Endothelial cell of hepatic sinusoid (primary cell): ENCODE measurements at regions not wholly inside any gene's neighbourhood (a gene's known extent, or its start where the extent isn't known, plus 50 kb on each side); places are given as distances from the start of the nearest gene placed in this dataset.

Experiments used
- in situ Hi-C: cut with HindIII; loops from 2 replicates; pipeline ENCODE4 v1.10.0; 2017; ENCODE audit warnings: low sequenced_read_pairs

- in situ Hi-C loops: no loop called here
Measured at GRCh38 chr2:204104811-204105210, 168.2 kb downstream of the ICOS start.

GRCh38 chr2:204108330-204108751, 171.8 kb downstream of the ICOS start:
- in situ Hi-C loops: no loop called here

GRCh38 chr2:204108781-204109295, 172.3 kb downstream of the ICOS start:
- in situ Hi-C loops: no loop called here

GRCh38 chr2:204109681-204110080, 173.1 kb downstream of the ICOS start:
- in situ Hi-C loops: no loop called here

- in situ Hi-C loops: no loop called here
Measured at GRCh38 chr2:204110338-204110741, 173.8 kb downstream of the ICOS start.

- in situ Hi-C loops: no loop called here
Measured at GRCh38 chr2:204110751-204111516, 174.4 kb downstream of the ICOS start.

- in situ Hi-C loops: no loop called here
Measured at GRCh38 chr2:204112084-204112770, 175.7 kb downstream of the ICOS start.

GRCh38 chr2:204114295-204115136, 178.0 kb downstream of the ICOS start:
- in situ Hi-C loops: no loop called here

- in situ Hi-C loops: no loop called here
Measured at GRCh38 chr2:204115137-204116056, 178.8 kb downstream of the ICOS start.

- in situ Hi-C loops: no loop called here
Measured at GRCh38 chr2:204116159-204116792, 179.7 kb downstream of the ICOS start.

- in situ Hi-C loops: no loop called here
Measured at GRCh38 chr2:204122425-204122824, 185.9 kb downstream of the ICOS start.

GRCh38 chr2:204124140-204124750, 187.7 kb downstream of the ICOS start:
- in situ Hi-C loops: no loop called here

- in situ Hi-C loops: no loop called here
Measured at GRCh38 chr2:204126705-204127104, 190.1 kb downstream of the ICOS start.

GRCh38 chr2:204127238-204127637, 190.7 kb downstream of the ICOS start:
- in situ Hi-C loops: no loop called here

GRCh38 chr2:204129591-204130294, 193.2 kb downstream of the ICOS start:
- in situ Hi-C loops: no loop called here

GRCh38 chr2:204131621-204132020, 195.1 kb downstream of the ICOS start:
- in situ Hi-C loops: no loop called here

- in situ Hi-C loops: no loop called here
Measured at GRCh38 chr2:204133476-204133875, 196.9 kb downstream of the ICOS start.

GRCh38 chr2:204134421-204134820, 197.9 kb downstream of the ICOS start:
- in situ Hi-C loops: no loop called here

- in situ Hi-C loops: no loop called here
Measured at GRCh38 chr2:204135752-204136151, 199.2 kb downstream of the ICOS start.
